K562 (cell line): ENCODE measurements at regions not wholly inside any gene's neighbourhood (a gene's known extent, or its start where the extent isn't known, plus 50 kb on each side); places are given as distances from the start of the nearest gene placed in this dataset.

ENCODE experiments used
- CHD4 ChIP-seq: fragments of 200-600 bp; sonication (generic); IDR thresholded peaks from 3 replicates; pipeline ENCODE4 v1.6.1; 2012; ENCODE audit warnings: low read depth, mild to moderate bottlenecking, mixed read lengths, low read length, inconsistent platforms; ENCODE audit not compliant: insufficient read depth, insufficient replicate concordance, poor library complexity, severe bottlenecking
- DACH1 ChIP-seq: fragments of 450-650 bp; IDR thresholded peaks from 2 replicates; pipeline ENCODE4 v1.6.1; 2018; ENCODE audit not compliant: partially characterized antibody
- ESRRA ChIP-seq: fragments of 450-650 bp; IDR thresholded peaks from 2 replicates; pipeline ENCODE4 v1.6.1; 2014; ENCODE audit warnings: low read depth, mild to moderate bottlenecking, moderate library complexity, borderline replicate concordance
- GABPB1 ChIP-seq: sonication (generic); formaldehyde crosslinking; IDR thresholded peaks from 2 replicates; pipeline ENCODE4 v1.8.0; 2022; ENCODE audit warnings: mild to moderate bottlenecking, missing genetic modification reagents
- KAT7 ChIP-seq: sonication (generic); formaldehyde crosslinking; IDR thresholded peaks from 2 replicates; pipeline ENCODE4 v1.8.0; 2022; ENCODE audit warnings: missing genetic modification reagents, mild to moderate bottlenecking, borderline replicate concordance
- KLF16 ChIP-seq: IDR thresholded peaks from 2 replicates; pipeline ENCODE4 v1.6.1; 2016; ENCODE audit warnings: antibody characterized with exemption
- PCBP1 ChIP-seq: fragments of 200-400 bp; formaldehyde crosslinking; IDR thresholded peaks from 2 replicates; pipeline ENCODE4 v1.6.1; 2018; ENCODE audit warnings: mild to moderate bottlenecking, low read depth, low read length; ENCODE audit not compliant: poor library complexity, severe bottlenecking
- RAD21 ChIP-seq, 2 experiments: fragments of 250-450 bp in 1 of 2; fragments of 450-650 bp in 1 of 2; sonication (Bioruptor Pico) in 1 of 2; formaldehyde crosslinking in 1 of 2; IDR thresholded peaks in 1 of 2; conservative IDR thresholded peaks in 1 of 2; 2 replicates each; pipeline versions ENCODE4 v1.4.0 to v1.8.0; 2020 to 2022; ENCODE audit warnings: mild to moderate bottlenecking in 2 of 2, moderate library complexity in 1 of 2
- ZNF133 ChIP-seq: fragments of 250-450 bp; sonication (Bioruptor Pico); IDR thresholded peaks from 2 replicates; pipeline ENCODE4 v1.4.0; 2020; ENCODE audit warnings: mild to moderate bottlenecking
- ZZZ3 ChIP-seq: fragments of 450-650 bp; IDR thresholded peaks from 2 replicates; pipeline ENCODE4 v1.6.1; 2016; ENCODE audit warnings: antibody characterized with exemption, mild to moderate bottlenecking, moderate library complexity
- TF ChIP-seq, protein P1 (sequence below): fragments of 150-350 bp; conservative IDR thresholded peaks from 2 replicates; pipeline ENCODE4 v1.6.1; 2014; ENCODE audit warnings: low read length
- TF ChIP-seq, protein P2 (sequence below), 3 experiments: IDR thresholded peaks in 2 of 3; conservative IDR thresholded peaks in 1 of 3; 2 replicates each; pipeline ENCODE4 v1.5.1; 2011 to 2012; ENCODE audit warnings: low read length in 3 of 3, mild to moderate bottlenecking in 3 of 3, control low read depth in 2 of 3, improper control_type of control experiment in 1 of 3, inconsistent platforms in 1 of 3, low read depth in 1 of 3, mixed read lengths in 1 of 3, moderate library complexity in 1 of 3; ENCODE audit not compliant: insufficient read depth in 2 of 3

DNA sequence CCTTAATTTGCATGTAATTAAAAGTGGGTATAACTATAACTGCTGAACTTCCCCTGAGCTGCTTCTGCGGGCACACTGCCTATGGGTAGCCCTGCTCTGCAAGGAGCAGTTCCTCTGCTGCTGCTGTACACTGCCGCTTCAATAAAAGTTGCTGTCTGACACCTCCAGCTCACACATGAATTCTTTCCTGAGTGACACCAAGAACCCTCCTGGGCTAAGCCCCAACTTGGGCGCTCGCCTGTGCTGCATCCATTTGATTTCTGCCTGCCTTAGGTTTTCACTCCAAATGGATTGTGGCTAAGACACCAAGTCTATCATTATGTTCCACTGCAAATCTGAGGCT, 215.7 kb downstream of the ANAPC1 start:
- TF ChIP-seq, protein P1, sequence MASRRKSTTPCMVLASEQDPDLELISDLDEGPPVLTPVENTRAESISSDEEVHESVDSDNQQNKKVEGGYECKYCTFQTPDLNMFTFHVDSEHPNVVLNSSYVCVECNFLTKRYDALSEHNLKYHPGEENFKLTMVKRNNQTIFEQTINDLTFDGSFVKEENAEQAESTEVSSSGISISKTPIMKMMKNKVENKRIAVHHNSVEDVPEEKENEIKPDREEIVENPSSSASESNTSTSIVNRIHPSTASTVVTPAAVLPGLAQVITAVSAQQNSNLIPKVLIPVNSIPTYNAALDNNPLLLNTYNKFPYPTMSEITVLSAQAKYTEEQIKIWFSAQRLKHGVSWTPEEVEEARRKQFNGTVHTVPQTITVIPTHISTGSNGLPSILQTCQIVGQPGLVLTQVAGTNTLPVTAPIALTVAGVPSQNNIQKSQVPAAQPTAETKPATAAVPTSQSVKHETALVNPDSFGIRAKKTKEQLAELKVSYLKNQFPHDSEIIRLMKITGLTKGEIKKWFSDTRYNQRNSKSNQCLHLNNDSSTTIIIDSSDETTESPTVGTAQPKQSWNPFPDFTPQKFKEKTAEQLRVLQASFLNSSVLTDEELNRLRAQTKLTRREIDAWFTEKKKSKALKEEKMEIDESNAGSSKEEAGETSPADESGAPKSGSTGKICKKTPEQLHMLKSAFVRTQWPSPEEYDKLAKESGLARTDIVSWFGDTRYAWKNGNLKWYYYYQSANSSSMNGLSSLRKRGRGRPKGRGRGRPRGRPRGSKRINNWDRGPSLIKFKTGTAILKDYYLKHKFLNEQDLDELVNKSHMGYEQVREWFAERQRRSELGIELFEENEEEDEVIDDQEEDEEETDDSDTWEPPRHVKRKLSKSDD, result no peak
- TF ChIP-seq DACH1, result no peak
- no peak for TF ChIP-seq PCBP1
- no peak for TF ChIP-seq GABPB1 (CRISPR knock-in tag)
- TF ChIP-seq, protein P2, sequence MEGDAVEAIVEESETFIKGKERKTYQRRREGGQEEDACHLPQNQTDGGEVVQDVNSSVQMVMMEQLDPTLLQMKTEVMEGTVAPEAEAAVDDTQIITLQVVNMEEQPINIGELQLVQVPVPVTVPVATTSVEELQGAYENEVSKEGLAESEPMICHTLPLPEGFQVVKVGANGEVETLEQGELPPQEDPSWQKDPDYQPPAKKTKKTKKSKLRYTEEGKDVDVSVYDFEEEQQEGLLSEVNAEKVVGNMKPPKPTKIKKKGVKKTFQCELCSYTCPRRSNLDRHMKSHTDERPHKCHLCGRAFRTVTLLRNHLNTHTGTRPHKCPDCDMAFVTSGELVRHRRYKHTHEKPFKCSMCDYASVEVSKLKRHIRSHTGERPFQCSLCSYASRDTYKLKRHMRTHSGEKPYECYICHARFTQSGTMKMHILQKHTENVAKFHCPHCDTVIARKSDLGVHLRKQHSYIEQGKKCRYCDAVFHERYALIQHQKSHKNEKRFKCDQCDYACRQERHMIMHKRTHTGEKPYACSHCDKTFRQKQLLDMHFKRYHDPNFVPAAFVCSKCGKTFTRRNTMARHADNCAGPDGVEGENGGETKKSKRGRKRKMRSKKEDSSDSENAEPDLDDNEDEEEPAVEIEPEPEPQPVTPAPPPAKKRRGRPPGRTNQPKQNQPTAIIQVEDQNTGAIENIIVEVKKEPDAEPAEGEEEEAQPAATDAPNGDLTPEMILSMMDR (IDR thresholded peaks at IDR 0.05 in 2 of 3, conservative IDR thresholded peaks at IDR 0.05 in 1 of 3; ENCODE audit: insufficient read depth in 2 of 3, low read depth in 1 of 3, low read length in 3 of 3), result no peak
- TF ChIP-seq ZNF133 (CRISPR knock-in tag), result no peak
- TF ChIP-seq ZZZ3, result no peak
- no peak for TF ChIP-seq KAT7 (CRISPR knock-in tag)
- TF ChIP-seq ESRRA, result no peak
- no peak for TF ChIP-seq CHD4
- no peak for TF ChIP-seq KLF16
- TF ChIP-seq RAD21 (CRISPR knock-in tag; conservative IDR thresholded peaks at IDR 0.05 in 1 of 2, IDR thresholded peaks at IDR 0.05 in 1 of 2), result no peak
